GM10266 (cell line): ENCODE measurements at regions not wholly inside any gene's neighbourhood (a gene's known extent, or its start where the extent isn't known, plus 50 kb on each side); places are given as distances from the start of the nearest gene placed in this dataset.

ENCODE experiments used
- DNase-seq: peaks from one replicate; pipeline ENCODE4 v3.0.0; 2012; ENCODE audit errors: extremely low spot score
- TF ChIP-seq, protein P1 (sequence below): IDR thresholded peaks from 2 replicates; pipeline ENCODE4 v1.5.1; 2012; ENCODE audit warnings: mild to moderate bottlenecking, low read depth; ENCODE audit not compliant: control insufficient read depth, insufficient read depth; ENCODE audit errors: missing control alignments

DNA sequence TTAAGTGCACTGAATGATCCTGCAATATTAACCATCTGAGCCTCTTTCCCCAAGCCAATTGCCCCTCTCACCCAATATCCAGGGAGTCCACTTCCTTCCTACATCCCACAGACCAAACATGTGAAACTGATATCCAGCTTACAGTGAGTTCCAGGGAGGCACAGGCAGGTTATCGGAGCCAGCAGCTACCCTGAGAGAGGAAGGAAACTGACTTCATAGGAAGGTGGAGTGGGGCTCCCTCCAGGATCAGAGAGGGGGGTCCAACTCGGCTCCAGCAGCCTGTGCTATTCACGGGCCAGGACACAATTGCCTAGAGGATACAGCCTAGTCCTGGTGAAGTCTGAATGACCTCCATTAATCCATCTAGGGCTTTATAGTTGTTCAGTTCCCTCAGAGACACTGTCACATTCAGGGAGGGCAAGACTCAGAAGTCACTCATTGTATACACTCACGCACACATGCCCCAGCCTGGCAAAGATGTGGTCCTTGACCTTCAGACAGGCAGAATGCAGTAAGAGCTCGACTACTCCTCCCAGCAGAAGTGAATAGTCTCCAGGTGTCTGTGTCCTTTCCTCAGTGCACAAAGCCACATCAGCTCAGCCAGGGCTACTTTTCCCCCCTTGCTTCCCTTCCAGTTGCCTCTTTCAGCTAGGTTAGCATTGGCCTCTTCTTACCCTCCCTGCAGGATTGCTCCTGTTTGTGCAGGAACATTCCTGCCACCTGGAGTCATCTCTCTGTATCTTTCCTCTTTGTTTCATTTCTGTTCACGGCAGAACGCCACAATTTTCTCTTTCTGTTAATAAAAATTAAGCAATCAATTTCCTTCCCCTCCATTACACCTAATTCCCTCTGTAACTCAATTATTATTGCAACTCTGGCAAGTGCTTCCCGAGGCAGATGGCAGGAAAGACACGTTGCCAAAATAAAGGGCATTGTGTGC is 501.7 kb downstream of the ARHGEF28 start:
- TF ChIP-seq, protein P1, sequence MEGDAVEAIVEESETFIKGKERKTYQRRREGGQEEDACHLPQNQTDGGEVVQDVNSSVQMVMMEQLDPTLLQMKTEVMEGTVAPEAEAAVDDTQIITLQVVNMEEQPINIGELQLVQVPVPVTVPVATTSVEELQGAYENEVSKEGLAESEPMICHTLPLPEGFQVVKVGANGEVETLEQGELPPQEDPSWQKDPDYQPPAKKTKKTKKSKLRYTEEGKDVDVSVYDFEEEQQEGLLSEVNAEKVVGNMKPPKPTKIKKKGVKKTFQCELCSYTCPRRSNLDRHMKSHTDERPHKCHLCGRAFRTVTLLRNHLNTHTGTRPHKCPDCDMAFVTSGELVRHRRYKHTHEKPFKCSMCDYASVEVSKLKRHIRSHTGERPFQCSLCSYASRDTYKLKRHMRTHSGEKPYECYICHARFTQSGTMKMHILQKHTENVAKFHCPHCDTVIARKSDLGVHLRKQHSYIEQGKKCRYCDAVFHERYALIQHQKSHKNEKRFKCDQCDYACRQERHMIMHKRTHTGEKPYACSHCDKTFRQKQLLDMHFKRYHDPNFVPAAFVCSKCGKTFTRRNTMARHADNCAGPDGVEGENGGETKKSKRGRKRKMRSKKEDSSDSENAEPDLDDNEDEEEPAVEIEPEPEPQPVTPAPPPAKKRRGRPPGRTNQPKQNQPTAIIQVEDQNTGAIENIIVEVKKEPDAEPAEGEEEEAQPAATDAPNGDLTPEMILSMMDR: no peak
- no peak for DNase-seq

DNA sequence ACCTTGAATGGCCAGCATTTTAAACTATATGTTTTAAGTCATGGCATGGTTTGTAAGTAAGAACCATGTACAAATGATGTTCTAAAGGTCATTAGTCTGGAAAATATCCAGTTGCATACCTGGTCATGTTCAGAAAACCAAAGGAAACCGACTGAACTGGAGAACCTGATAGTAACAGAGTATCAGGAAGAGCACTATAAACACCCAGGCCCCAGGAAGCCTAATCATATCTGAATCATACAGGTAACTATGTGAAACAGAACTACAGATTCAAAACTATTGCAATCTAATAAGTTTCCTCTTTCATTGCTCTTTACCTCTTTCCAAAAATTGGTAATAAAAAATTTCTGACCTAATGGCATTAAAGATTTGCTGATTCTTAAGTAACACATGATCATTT is 500.3 kb downstream of the ARHGEF28 start:
- DNase-seq: no peak
- TF ChIP-seq, protein P1: no peak

DNA sequence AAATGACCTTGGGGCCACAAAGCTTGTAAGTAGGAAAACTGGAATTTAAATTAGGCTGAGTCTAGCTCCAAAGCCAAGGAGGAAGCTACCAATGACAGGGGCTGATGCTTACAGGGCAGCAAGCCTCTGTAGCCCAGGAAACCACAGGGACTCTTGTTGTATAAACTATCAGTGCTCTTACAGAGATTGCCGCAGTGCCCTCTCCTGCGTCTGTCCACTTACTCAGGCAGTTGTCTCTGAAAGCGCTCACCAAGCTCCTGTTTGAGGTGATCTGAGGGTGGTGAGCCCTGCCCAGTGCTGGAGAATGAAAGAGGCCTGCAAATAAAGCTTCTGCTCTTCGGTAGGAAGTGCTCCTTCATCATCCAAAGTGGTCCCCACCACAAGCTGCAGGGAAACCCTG is 498.8 kb downstream of the ARHGEF28 start:
- no peak for DNase-seq
- TF ChIP-seq, protein P1: no peak

DNA sequence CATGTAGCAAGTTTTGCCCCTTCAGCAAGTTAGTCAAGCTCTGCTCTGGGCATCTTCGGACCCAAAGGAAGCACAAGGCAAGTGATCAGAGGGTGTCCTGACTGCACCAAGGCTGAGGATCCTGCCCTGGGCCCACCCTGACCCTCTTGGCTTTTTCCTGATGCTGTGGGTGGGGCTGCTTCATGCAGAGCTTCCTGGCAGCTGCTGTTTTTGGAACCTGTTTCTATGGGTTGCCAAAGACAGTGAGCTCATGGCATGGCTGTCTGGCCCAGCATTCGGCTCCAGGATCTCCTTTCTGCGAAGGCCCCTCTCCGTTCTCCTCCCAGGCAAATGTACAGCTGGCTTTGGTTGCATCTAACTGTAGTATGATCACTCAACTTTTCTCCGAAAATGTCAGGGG is 497.9 kb downstream of the ARHGEF28 start:
- no peak for DNase-seq
- TF ChIP-seq, protein P1: no peak

DNA sequence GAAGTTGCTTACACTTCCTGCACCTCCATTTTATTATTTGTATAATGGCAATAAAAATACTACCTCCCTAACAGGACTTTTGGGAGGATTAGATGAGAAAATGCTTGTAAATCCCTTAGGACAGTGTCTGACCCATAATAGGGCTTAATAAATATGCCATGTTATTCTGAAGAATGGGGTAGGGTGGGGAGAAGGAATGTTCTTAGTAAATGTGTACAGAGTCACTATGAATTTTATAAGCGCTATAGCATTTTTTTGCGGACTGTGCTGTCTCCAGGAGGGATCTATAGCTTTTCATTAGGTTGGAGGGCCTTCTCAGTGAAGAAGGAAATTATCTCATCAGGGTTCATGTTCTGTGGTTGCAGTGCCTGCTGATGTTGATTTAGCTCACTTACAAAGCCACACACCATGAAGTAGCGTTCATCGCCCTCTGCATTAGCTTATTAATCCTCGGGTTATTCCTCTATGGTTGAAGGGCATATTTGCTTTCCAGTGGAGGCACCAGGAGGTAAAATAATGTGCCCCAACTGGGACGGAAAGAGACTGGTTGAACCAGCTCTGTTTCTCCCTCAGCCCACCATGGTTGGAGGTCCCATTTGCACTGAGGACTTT is 497.1 kb downstream of the ARHGEF28 start:
- TF ChIP-seq, protein P1: no peak
- DNase-seq: no peak

DNA sequence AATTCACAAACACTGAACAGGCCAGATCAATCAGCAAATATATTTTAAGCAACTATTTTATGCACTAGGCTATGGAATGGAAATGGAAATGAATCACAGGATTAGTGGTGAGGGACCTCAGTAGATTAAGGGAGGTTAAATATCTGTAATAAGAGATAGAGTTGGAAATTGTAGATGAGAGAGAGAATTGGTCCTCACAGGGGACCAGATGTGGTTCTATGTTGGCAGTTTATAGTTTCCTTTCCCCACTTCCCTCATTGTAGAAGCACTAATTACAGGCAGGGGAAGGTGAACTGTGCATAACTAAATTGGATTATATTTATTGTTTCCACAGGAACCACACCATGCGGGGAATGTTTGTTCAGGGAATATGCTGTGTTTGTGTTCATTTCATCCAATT is 496.2 kb downstream of the ARHGEF28 start:
- DNase-seq: no peak
- TF ChIP-seq, protein P1: no peak

DNA sequence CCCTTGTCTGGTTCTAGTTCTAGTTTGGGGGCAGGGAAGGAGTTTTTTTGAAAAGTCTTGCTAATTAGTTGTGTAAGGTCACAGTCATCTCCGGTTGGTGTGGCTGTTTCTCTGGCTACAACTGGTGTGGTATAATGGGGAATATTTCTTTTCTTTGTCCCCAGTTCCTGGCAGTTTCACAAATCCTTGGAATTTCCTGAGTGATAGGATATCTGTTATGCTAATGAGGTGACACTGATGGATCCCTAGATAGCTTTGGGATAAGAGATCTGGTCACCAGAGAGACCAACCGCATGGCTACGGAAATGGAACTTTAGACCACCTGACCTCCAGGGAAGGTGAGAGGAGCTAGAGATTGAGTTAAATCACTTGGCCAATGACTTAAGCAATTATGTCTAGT is 494.6 kb downstream of the ARHGEF28 start:
- DNase-seq: no peak
- TF ChIP-seq, protein P1: no peak
